ENCODE measurements at regions not wholly inside any gene's neighbourhood (a gene's known extent, or its start where the extent isn't known, plus 50 kb on each side); places are given as distances from the start of the nearest gene placed in this dataset.

- TF ChIP-seq CTCF (optimal IDR thresholded peaks at IDR 0.05 in 1 of 3, IDR thresholded peaks at IDR 0.05 in 1 of 3, conservative IDR thresholded peaks at IDR 0.05 in 1 of 3; ENCODE audit: extremely low read depth in 1 of 3, insufficient read depth in 2 of 3, low read length in 3 of 3) (no peak), EZH2 (IDR thresholded peaks at IDR 0.05; ENCODE audit: low read length) (no peak)
Measured at GRCh38 chr9:135413086-135413375, 66.6 kb upstream of the PPP1R26 start.

Data from keratinocyte (primary cell).